Uterus (tissue), 3 donors: ENCODE measurements at regions not wholly inside any gene's neighbourhood (a gene's known extent, or its start where the extent isn't known, plus 50 kb on each side); places are given as distances from the start of the nearest gene placed in this dataset.
"Not testable (repeated sequence)": the region's sequence is repeated elsewhere in the genome, so short reads cannot be mapped to it uniquely, and the experiment has no call there.

ENCODE experiments used
- DNase-seq, 2 donors: peaks; one replicate each; pipeline ENCODE4 v3.0.0-alpha.2; 2019 to 2020
- H3K27ac ChIP-seq, 2 donors: fragments of 200-600 bp; sonication (generic); 1 replicate in 1 of 2; 2 replicates in 1 of 2; pipeline ENCODE4 v1.5.1; 2016 to 2018
- H3K27me3 ChIP-seq, 2 donors: fragments of 200-600 bp; sonication (generic); one replicate each; pipeline ENCODE4 v1.5.1; 2018 to 2019; ENCODE audit warnings: control low read depth in 1 of 2
- H3K36me3 ChIP-seq, 2 donors: fragments of 200-600 bp; sonication (generic); one replicate each; pipeline ENCODE4 v1.5.1; 2019; ENCODE audit warnings: control low read depth in 1 of 2
- H3K4me1 ChIP-seq, 2 donors: fragments of 200-600 bp; sonication (generic); one replicate each; pipeline ENCODE4 v1.5.1; 2018 to 2019; ENCODE audit warnings: control low read depth in 1 of 2
- H3K4me3 ChIP-seq, 2 donors: fragments of 200-600 bp; sonication (generic); 1 replicate in 1 of 2; 2 replicates in 1 of 2; pipeline ENCODE4 v1.5.1; 2018 to 2019; ENCODE audit warnings: mild to moderate bottlenecking in 1 of 2
- H3K9me3 ChIP-seq, 2 donors: fragments of 200-600 bp; sonication (generic); one replicate each; pipeline ENCODE4 v1.5.1; 2019; ENCODE audit warnings: control low read depth in 1 of 2
- POLR2A ChIP-seq, 2 donors: fragments of 450-650 bp; IDR thresholded peaks; one replicate each; pipeline ENCODE4 v1.6.1; 2016; ENCODE audit warnings: antibody characterized with exemption in 2 of 2, mild to moderate bottlenecking in 1 of 2, moderate library complexity in 1 of 2
- intact Hi-C: fragments of 100-400 bp; cut with DNase I; formaldehyde crosslinking; loops from one replicate; pipeline ENCODE4 v1.15.1; 2023; ENCODE audit warnings: low total_unique reads
- TF ChIP-seq, protein P1 (sequence below), 4 experiments: fragments of 200-600 bp in 2 of 4; fragments of 450-650 bp in 2 of 4; sonication (generic) in 2 of 4; IDR thresholded peaks; one replicate each; pipeline ENCODE4 v1.5.1; 2016 to 2019; ENCODE audit warnings: antibody characterized with exemption in 4 of 4, mild to moderate bottlenecking in 2 of 4, moderate library complexity in 1 of 4
- donor health status: DM: yes; HTN: yes; CAD: no.

DNA sequence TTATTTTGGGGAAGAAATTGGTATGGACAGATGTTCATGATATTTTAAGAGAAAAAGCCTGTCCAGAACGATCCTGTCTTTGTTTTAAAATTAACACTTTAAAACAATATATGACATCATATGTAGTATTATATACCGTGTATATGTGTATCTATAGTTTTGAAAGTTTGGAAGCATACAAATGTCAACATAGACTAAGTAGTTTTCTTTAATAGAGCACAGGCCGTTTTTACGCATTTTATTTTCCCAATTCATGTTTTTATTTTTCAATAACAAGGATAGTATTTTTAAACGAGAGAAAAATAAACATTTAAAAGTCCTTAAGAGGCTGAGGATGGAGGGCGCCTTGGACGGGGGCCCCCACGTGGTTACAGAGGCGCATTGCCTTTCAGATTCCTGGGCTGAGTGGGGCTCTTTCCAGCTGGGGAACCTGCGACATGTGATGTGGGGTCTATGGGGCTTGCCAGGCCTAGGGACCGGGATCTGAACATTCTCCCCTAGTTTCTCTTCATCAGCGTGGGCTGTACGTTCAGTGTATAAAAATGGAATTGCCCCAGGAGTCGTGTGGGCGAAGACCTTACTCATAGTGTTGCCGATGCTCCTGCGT lies 127.8 kb upstream of the ZNF746 start:
- no peak for TF ChIP-seq POLR2A (IDR thresholded peaks at IDR 0.05)
- TF ChIP-seq, protein P1, sequence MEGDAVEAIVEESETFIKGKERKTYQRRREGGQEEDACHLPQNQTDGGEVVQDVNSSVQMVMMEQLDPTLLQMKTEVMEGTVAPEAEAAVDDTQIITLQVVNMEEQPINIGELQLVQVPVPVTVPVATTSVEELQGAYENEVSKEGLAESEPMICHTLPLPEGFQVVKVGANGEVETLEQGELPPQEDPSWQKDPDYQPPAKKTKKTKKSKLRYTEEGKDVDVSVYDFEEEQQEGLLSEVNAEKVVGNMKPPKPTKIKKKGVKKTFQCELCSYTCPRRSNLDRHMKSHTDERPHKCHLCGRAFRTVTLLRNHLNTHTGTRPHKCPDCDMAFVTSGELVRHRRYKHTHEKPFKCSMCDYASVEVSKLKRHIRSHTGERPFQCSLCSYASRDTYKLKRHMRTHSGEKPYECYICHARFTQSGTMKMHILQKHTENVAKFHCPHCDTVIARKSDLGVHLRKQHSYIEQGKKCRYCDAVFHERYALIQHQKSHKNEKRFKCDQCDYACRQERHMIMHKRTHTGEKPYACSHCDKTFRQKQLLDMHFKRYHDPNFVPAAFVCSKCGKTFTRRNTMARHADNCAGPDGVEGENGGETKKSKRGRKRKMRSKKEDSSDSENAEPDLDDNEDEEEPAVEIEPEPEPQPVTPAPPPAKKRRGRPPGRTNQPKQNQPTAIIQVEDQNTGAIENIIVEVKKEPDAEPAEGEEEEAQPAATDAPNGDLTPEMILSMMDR (IDR thresholded peaks at IDR 0.05) = peak; percentile 4 to 57 (median 18)
- peak; percentile 43 to 63 for DNase-seq
- Histone ChIP-seq H3K9me3 (no peaks in the 10 kb centered on the region), H3K36me3 (no peaks in the 10 kb centered on the region), H3K27me3 (no peaks in the 10 kb centered on the region), H3K4me1 (peaks cover 10% of the 10 kb centered on the region in 2 donors), H3K27ac (peak overlapping the region; percentile 84 to 87), H3K4me3 (peak overlapping the region; percentile 42 to 78)
- intact Hi-C loops = no loop called here

DNA sequence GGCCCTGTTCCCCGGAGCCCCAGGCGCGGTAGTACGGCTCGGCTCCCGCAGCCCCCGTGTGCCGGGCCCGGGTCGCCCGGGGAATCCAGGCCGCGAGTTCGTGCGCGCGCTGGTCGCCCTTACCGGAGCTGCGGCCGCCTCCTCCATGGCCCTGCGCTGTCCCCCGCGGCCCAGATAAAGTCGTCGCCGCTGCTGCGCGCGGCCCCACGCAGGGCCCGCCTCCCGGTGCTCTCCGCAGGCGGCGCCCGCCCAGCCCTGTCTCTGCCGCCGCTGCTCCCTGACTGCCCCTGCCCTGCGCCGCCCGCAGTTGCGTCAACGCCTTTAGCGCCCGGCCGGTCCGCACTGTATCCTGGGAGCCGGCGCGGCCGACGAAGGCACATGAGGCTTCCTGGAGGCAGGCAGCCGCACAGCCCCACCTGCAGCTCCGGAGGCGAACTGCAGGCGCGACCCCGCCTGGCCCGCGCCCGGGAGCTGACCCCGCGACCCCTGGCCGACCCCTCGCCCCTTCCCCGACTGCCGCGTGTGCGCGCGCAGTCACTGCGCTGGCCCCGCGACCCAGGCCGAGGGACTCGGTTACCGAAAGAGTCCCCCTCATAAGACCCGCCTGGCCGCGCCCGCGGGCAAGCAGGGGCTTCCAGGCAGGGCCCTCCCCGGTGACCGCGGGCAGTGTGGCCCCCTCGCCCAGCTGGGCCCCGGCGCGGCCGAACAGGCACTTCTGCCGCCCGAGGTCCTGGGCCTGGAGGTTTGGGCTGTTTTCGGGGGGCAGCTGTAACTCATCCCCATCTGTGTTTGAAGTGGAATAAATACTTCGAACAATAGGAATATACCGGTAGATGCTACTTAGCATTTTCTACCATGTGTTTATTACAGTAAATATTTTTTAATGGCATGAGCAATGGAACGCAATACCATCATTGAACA lies 127.1 kb upstream of the ZNF746 start:
- Histone ChIP-seq H3K4me1 (peaks cover 10% of the 10 kb centered on the region in 2 donors), H3K9me3 (no peaks in the 10 kb centered on the region), H3K27me3 (no peaks in the 10 kb centered on the region), H3K36me3 (no peaks in the 10 kb centered on the region), H3K4me3 (peak overlapping the region; percentile 42 to 78), H3K27ac (peak overlapping the region; percentile 84 to 87)
- peak in 1 of 2 donors; percentile 73 for TF ChIP-seq POLR2A (IDR thresholded peaks at IDR 0.05)
- TF ChIP-seq, protein P1 (IDR thresholded peaks at IDR 0.05) = peak; percentile 91 to 99 (median 92)
- intact Hi-C loops = no loop called here
- DNase-seq = peak; percentile 87 to 88

DNA sequence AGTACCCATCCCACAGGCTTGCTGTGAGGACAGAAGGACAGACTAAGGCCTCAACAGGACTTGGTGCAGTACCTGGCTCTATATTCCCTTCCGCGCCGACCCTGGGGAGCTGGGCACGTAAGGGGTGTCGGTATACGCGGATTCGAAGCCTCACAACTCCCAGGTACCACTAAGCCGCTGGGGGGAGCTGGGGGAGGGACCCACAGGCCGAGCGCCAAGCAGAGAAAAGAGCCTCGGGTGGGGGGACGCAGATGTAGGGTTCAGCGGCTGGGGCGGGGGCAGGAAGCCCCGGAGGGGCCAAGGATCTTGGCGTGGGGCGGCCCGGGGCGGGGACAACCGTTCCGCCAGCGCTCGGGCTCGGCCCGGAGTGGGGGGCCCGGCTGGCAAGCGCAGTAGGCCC lies 126.4 kb upstream of the ZNF746 start:
- Histone ChIP-seq H3K27me3 (no peaks in the 10 kb centered on the region), H3K4me1 (peaks cover 10% of the 10 kb centered on the region in 2 donors), H3K4me3 (peak overlapping the region; percentile 42 to 78), H3K27ac (peak overlapping the region; percentile 84 to 87), H3K36me3 (no peaks in the 10 kb centered on the region), H3K9me3 (no peaks in the 10 kb centered on the region)
- peak; percentile 25 to 29 for DNase-seq
- TF ChIP-seq, protein P1 (IDR thresholded peaks at IDR 0.05) = no peak
- intact Hi-C loops = no loop called here

DNA sequence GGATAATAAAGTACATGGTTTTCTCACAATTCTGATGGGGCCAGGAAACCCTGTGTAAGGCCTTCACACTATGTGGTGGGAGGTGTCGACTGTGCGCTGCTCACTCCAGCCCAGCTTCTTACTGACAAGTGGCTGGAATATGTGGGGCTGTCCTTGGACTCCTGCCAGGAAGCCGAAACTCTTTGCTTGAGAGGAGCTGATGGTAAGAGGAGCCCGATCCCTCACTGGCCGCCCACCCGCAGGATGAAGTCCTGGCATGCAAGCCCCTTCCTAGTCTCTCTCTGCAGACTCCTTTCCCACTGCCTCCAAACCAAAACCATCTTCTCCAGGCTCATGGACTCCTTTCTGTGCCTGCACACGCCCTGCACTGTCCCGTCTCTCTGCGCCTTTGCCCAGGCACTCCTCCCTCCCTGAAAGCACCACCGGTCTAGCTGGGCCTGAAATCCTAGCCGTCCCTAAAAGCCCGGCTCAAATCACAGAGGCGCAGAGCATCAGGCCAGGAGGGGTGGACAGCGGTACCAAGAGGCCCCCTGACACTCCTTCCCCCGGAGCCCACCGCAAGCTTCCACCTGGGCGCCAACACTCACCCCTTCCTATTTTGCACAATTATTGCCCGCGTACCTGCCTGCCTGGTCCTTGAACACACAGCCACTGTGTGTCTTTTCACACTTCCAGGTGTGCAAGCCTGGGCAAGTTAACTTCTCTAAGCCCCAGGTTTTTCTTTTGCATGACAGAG lies 125.8 kb upstream of the ZNF746 start:
- H3K27ac ChIP-seq = peak overlapping the region; percentile 84 to 87
- H3K9me3 ChIP-seq, H3K27me3 ChIP-seq, H3K36me3 ChIP-seq, intact Hi-C loops: not testable (repeated sequence)
- H3K4me3 ChIP-seq = peak overlapping the region; percentile 42 to 78
- H3K4me1 ChIP-seq = peaks cover 10% of the 10 kb centered on the region in 2 donors
- DNase-seq = peak; percentile 45 to 56

DNA sequence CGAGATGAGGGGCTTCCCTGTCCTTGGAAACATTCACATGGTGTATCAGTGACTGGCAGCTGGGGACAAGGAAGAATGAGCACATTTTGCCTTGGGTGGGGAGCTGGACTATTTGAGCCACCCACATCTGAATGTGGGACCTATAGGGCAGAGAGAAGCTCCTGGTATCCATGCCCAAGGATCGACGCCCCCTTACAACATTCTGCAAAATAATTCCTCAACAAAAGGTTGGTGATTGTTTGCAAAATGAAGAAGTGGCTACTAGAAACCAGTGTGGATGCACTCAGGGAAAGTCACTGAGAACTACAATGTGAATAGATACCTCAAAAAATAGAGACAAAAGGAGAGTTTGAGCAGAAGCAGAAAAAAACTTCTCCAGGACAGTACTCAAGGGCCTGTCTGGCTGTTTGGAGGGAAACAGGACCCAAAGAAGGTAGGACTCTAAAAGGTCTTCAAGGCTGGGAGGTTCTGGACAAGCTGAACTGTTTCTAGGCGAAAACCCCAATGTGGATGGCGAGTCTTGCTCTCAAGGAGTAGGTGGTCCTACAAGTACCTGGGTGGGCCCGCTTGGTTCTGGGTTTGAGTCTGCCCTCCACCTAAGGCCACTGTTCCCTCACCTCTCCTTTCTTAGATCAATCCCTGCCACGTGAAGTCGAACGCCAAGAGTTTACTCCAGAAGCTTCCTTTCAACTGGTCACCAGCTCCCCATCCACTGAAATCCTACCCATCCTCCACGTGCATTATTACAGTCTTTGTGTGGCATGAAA lies 125.0 kb upstream of the ZNF746 start:
- intact Hi-C loops = no loop called here
- H3K4me3 ChIP-seq = no peak overlapping the region
- H3K9me3 ChIP-seq = no peaks in the 10 kb centered on the region
- TF ChIP-seq, protein P1 (IDR thresholded peaks at IDR 0.05) = no peak
- no peak for TF ChIP-seq POLR2A (IDR thresholded peaks at IDR 0.05)
- no peaks in the 10 kb centered on the region for H3K36me3 ChIP-seq
- DNase-seq = no peak
- no peak overlapping the region for H3K27ac ChIP-seq
- H3K27me3 ChIP-seq = no peaks in the 10 kb centered on the region
- peaks cover 10% of the 10 kb centered on the region in 2 donors for H3K4me1 ChIP-seq
